HG02938 (cell line): ENCODE measurements at regions not wholly inside any gene's neighbourhood (a gene's known extent, or its start where the extent isn't known, plus 50 kb on each side); places are given as distances from the start of the nearest gene placed in this dataset.

Experiments
- ATAC-seq: cut with Tn5 transposase; IDR thresholded peaks from one replicate; pipeline ENCODE4 v1.9.1; 2021; ENCODE audit warnings: mild to moderate bottlenecking, moderate library complexity; ENCODE audit not compliant: unreplicated experiment

GRCh38 chr3:31135546-31135945 lies 241.1 kb upstream of the GADL1 start:
- ATAC-seq: no peak

GRCh38 chr3:31137718-31138465 lies 243.4 kb upstream of the GADL1 start:
- ATAC-seq: no peak

- no peak for ATAC-seq
These were observed 246.0 kb upstream of the GADL1 start for GRCh38 chr3:31140470-31140869.

- no peak for ATAC-seq
These were observed 247.7 kb upstream of the GADL1 start for GRCh38 chr3:31142139-31142538.

- no peak for ATAC-seq
These were observed 248.1 kb upstream of the GADL1 start for GRCh38 chr3:31142543-31142942.

DNA sequence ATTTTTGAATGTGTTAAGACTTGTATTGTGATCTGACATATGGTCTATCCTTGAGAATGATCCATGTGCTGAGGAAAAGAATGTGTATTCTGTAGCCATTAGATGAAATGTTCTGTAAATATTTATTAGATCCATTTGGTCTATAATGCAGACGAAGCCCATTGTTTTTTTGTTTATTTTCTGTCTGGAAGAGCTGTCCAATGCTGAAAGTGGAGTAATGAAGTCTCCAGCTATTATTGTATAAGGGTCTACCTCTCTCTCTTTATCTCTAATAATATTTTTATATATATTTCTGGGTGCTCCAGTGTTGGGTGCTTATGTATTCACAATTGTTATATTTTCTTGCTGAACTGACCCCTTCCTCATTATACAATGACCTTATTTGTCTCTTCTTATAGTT lies 250.6 kb upstream of the GADL1 start:
- ATAC-seq: no peak

DNA sequence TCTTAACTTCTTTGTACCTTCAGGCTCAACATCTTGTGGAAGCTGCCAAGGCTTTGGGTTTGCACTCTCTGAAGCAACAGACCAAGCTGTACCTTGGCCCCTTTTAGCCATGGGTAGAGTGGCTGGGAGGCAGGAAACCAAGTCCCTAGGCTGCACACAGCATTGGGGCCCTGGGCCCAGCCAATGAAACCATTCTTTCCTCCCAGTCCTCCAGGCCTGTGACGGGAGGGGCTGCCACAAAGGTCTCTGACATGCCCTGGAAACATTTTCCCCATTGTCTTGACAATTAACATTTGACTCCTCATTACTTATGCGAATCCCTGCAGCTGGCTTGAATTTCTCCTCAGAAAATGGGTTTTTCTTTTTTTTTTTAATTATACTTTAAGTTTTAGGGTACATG lies 253.1 kb upstream of the GADL1 start:
- ATAC-seq: no peak

DNA sequence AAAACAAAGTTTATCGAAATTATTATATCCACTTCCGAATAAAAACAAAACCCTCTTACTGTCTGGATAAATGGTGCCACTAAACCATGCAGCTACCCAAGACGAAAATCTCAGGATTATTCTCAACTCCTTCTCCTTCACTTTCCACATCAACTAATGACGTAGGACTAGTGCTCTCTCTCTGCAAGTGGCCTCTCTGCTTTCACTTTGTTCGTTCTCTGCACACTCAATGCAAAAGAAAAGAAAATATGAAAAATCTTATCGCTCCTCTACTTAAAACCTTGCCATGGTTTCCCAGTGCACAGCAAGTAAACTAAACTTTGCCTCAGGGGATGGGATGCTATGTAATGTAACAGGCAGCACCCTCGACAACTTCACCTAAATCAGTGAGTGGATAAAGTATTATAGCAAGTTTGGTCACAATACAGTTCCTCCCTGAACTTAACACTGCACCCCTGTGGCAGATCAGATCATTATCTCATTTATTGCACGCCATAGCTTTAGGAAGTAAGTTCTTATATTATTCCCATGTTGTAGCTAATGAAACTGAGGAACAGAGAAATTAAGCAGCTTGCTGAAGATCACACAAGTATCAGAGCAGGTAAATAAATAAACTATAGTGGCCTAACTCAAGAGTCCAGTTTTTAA lies 262.7 kb upstream of the GADL1 start:
- ATAC-seq: no peak

DNA sequence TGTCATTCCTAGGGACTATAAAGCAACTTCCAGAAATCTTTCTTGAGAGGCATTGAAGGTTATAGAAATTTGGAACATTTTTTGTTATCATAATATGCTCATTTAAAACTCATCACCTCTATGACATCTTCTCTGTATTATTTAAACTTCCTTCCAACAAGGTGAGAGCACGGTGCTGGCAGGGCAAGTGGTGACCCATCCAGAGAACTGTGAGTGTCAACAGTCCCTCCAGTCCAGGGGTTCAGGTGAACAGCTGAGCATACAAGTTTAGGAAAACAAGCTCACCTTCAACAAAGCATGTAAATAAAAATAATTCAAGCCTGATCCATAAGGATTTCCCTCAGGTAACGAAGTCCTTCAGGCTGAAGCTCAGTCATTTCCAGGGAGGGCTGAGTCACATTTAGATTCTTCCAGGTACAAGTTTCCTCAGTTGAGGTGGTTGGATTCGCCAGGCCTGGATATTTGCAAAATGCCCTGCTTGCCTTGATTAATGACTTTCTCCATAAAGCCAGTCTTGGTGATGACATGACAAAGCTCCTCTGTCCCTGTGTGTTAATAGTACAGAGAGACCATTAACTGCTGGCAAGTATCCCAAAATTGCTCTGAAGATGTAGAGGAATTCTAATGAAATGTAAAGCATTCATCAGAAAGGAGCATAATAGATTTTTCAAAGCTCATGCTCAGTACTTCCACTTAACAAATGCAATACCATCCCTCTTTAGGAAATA lies 263.6 kb upstream of the GADL1 start:
- no peak for ATAC-seq

- ATAC-seq: no peak
These were observed 265.0 kb upstream of the GADL1 start for GRCh38 chr3:31159331-31160039.

DNA sequence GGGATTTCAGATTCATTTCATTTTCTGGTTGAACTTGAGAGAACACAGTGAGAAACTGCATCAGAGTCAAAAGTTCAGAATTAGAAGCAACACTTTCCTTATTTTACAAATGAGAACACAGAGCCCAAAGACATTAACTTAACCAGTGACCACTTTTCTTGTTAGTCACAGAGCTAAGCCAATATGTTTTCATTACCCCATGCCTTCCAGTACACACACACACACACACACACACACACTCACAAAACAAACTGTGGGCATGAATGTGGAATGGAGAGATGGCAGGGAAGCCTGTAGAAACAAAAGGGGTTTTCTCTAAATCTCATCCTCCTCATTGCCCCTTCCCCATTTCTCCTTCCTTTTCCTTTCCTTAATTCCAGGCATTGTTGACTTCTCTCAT lies 267.4 kb upstream of the GADL1 start:
- no peak for ATAC-seq

- no peak for ATAC-seq
These were observed 269.9 kb upstream of the GADL1 start for GRCh38 chr3:31164381-31164780.

DNA sequence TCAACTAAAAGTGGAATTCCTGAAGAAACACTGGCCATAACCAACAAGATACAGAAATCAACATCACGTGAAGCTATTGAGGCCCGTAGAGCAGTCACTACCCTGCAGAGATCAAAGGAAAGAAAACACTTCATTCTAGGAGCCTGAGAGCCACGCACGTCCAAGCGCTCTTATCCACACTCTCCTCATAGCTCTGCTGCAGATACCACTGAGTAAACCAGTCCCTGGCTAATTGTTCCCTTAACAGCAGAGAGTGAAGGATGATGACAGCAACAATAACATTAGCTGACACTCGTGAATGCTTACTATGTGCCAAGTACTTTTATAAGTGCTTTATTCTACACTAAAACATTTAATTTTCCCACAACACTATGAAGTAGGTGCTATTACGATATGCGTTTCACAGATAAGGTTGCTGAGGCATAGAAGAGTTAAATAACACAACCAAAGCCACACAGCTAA lies 271.0 kb upstream of the GADL1 start:
- no peak for ATAC-seq

DNA sequence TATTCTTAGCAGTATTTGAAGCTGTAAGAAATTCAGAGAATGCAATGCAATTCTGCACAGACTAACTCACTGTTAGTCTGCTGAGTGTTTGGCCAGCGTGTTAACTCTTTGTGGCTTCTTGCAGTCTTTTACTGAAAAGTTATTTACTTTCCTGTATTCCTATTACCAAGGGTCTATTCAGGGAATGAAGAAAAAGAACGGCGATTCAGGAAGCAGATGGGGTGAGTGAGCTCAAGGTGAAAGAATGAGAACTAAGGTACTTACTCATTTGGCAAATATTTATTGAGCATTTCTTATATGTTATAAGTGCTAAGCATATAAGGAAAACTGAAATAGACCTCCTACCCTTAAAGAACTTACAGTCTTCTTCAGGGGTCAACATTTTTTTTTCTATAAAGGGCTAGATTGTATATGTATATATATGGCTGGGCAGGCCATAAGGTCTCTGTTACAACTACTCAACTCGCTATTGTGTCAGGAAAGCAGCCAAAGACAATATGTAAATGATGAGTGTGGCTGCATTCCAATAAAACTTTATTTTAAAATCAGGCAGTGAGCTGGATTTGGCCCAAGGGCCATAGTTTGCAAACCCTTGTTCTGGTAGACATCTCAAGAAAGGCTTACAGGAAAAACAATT lies 271.9 kb upstream of the GADL1 start:
- no peak for ATAC-seq

DNA sequence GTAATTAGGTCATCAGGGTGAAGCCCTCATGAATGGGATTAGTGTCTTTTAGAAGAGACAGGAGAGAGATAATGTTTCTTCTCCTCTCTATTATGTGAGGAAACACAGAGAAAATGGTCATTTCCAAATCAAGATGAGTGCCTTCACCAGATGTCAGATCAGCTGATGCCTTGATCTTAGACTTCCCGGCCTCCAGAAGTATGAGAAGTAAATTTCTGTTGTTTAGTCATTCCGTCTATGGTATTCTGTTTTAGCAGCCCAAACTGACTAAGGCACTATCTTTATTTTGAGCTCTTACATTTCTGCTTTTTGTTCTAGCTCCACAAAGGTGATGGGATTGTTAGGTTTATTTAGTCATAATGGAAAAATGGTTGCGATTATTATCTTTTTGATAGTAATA lies 273.2 kb upstream of the GADL1 start:
- ATAC-seq: no peak

DNA sequence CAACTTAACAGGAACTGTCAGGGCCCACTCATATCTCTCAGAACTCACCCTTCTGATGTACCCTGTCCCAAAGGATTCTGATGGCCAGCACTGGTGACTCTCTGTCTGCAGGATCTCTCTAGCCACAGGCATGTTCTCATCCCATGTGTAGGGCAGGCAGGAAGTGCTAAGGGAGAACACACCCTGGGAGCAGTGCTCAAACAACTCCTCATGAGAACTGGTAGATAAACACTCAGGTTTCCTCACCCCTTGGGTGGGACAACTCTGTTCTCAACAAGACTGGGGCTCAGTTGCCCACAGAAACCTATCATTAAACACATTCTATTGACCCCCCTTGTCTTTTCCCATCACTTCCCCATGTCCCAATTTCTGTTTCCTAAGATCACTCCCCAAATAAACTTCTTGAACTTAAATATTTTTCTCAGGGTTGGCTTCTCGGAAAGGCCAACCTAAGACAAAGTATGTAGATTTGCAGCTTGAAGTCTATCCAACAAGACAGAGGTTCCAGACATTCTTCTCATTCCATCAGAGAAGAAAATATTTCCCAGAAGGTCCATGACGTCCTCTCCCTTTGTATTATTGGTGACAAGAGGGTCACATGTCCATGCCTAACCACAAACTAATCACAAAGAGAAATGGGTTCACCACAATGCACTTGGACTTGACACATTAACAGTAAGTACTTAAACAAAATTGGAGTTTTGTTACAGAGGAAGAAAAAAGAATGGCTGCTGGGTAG lies 276.6 kb upstream of the GADL1 start:
- no peak for ATAC-seq

DNA sequence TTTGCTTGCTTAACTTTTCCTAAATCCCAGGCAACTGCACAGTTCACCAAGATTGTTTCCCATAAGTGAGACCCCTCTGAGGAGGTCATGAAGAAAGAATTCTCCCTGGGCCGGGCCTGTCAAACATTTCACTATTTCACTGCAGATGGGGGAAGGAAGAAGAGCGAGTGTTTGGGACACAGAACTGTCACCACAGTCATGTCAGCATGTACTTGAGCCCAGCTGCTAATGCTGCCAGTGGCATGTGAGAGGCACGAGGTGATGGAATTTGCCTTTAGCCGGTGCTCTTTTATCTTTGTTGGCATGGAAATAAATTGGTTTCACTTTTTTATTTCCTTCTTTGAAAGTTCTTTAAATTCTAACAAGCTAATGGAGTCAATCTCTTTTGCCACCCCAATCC lies 277.9 kb upstream of the GADL1 start:
- ATAC-seq: no peak

GRCh38 chr3:31173118-31173718 lies 278.8 kb upstream of the GADL1 start:
- ATAC-seq: no peak

- ATAC-seq: no peak
These were observed 279.6 kb upstream of the GADL1 start for GRCh38 chr3:31174079-31174478.

GRCh38 chr3:31176045-31176444 lies 281.6 kb upstream of the GADL1 start:
- ATAC-seq: no peak
